Nephron (organoid): ENCODE measurements at regions not wholly inside any gene's neighbourhood (a gene's known extent, or its start where the extent isn't known, plus 50 kb on each side); places are given as distances from the start of the nearest gene placed in this dataset.

Source experiments
- H3K27ac Mint-ChIP-seq, 3 experiments: 2 replicates each; pipeline ENCODE4 v1.8.0; 2020; ENCODE audit warnings: mixed read lengths in 3 of 3, mild to moderate bottlenecking in 2 of 3, moderate library complexity in 1 of 3
- H3K27me3 Mint-ChIP-seq: 2 replicates; pipeline ENCODE4 v1.8.0; 2021; ENCODE audit warnings: low read depth, mild to moderate bottlenecking, moderate library complexity, mixed read lengths
- H3K36me3 Mint-ChIP-seq: 2 replicates; pipeline ENCODE4 v1.8.0; 2020; ENCODE audit warnings: low read depth, mixed read lengths
- H3K4me1 Mint-ChIP-seq: 2 replicates; pipeline ENCODE4 v1.8.0; 2020; ENCODE audit warnings: mixed read lengths
- H3K4me3 Mint-ChIP-seq, 3 experiments: 2 replicates each; pipeline ENCODE4 v1.8.0; 2020; ENCODE audit warnings: mild to moderate bottlenecking in 3 of 3, mixed read lengths in 3 of 3, moderate library complexity in 2 of 3
- H3K9me3 Mint-ChIP-seq: 2 replicates; pipeline ENCODE4 v1.8.0; 2020; ENCODE audit warnings: mixed read lengths
- CTCF ChIP-seq, 3 experiments: fragments of 200-600 bp; sonication (generic); IDR thresholded peaks; one replicate each; pipeline ENCODE4 v1.5.0; 2021; ENCODE audit warnings: antibody characterized with exemption in 3 of 3; ENCODE audit not compliant: unreplicated experiment in 3 of 3

GRCh38 chr3:72174040-72174439 is 389.1 kb upstream of the PROK2 start:
- Mint-ChIP-seq H3K4me1 (peaks cover 58% of the 10 kb centered on the region), H3K27ac (peak overlapping the region; percentile 25 to 89 (median 76)), H3K36me3 (no peaks in the 10 kb centered on the region), H3K9me3 (no peaks in the 10 kb centered on the region), H3K27me3 (peaks cover 5% of the 10 kb centered on the region), H3K4me3 (no peak overlapping the region)
- TF ChIP-seq CTCF (IDR thresholded peaks at IDR 0.05; ENCODE audit: unreplicated experiment in 3 of 3): no peak

GRCh38 chr3:72171946-72172345 is 387.0 kb upstream of the PROK2 start:
- no peak overlapping the region for H3K4me3 Mint-ChIP-seq
- peaks cover 49% of the 10 kb centered on the region for H3K4me1 Mint-ChIP-seq
- no peak for TF ChIP-seq CTCF (IDR thresholded peaks at IDR 0.05; ENCODE audit: unreplicated experiment in 3 of 3)

DNA sequence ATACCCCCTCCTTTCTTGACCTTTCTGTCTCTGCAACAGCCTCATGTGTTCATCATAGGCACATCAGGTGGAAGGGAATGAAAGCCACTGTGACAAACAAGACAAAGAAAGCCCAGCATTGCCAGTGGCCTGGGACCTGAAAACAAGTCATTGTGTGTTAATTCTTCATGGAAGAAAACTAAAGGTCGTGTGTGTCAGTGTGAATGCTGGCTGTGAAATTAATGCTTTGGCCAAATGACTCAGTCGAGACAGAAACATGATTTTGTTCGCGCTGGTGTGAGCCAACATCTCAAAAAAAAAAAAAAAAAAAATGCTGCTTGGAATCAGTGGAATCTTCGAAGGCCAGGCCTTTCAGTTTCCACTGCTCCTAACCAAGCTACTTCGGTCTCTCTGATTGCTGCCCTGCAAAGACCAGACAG is 386.5 kb upstream of the PROK2 start:
- TF ChIP-seq CTCF (IDR thresholded peaks at IDR 0.05; ENCODE audit: unreplicated experiment in 3 of 3): no peak
- H3K36me3 Mint-ChIP-seq: no peaks in the 10 kb centered on the region
- H3K9me3 Mint-ChIP-seq: no peaks in the 10 kb centered on the region
- H3K4me1 Mint-ChIP-seq: peaks cover 44% of the 10 kb centered on the region
- no peak overlapping the region for H3K4me3 Mint-ChIP-seq
- peak overlapping the region in 1 of 3 experiments; percentile 44 for H3K27ac Mint-ChIP-seq
- peaks cover 7% of the 10 kb centered on the region for H3K27me3 Mint-ChIP-seq

More at GRCh38 chr3:72171946-72172345, 387.0 kb upstream of the PROK2 start:
- Mint-ChIP-seq H3K9me3 (no peaks in the 10 kb centered on the region), H3K36me3 (no peaks in the 10 kb centered on the region), H3K27ac (peak overlapping the region in 2 of 3 experiments; percentile 44 to 68), H3K27me3 (peaks cover 7% of the 10 kb centered on the region)

GRCh38 chr3:72169561-72170472 is 384.9 kb upstream of the PROK2 start:
- no peaks in the 10 kb centered on the region for H3K36me3 Mint-ChIP-seq
- peaks cover 4% of the 10 kb centered on the region for H3K9me3 Mint-ChIP-seq
- TF ChIP-seq CTCF (IDR thresholded peaks at IDR 0.05; ENCODE audit: unreplicated experiment in 3 of 3): no peak
- no peak overlapping the region for H3K27ac Mint-ChIP-seq
- peaks cover 11% of the 10 kb centered on the region for H3K27me3 Mint-ChIP-seq
- H3K4me1 Mint-ChIP-seq: peaks cover 28% of the 10 kb centered on the region
- no peak overlapping the region for H3K4me3 Mint-ChIP-seq

- Mint-ChIP-seq H3K4me3 (no peak overlapping the region), H3K27me3 (peaks cover 11% of the 10 kb centered on the region), H3K9me3 (peaks cover 7% of the 10 kb centered on the region), H3K36me3 (no peaks in the 10 kb centered on the region), H3K4me1 (peaks cover 21% of the 10 kb centered on the region), H3K27ac (no peak overlapping the region)
- no peak for TF ChIP-seq CTCF (IDR thresholded peaks at IDR 0.05; ENCODE audit: unreplicated experiment in 3 of 3)
These were observed 384.2 kb upstream of the PROK2 start for GRCh38 chr3:72169120-72169519.

- no peaks in the 10 kb centered on the region for H3K36me3 Mint-ChIP-seq
- no peak for TF ChIP-seq CTCF (IDR thresholded peaks at IDR 0.05; ENCODE audit: unreplicated experiment in 3 of 3)
- H3K4me3 Mint-ChIP-seq: no peak overlapping the region
- H3K9me3 Mint-ChIP-seq: peaks cover 7% of the 10 kb centered on the region
- peaks cover 13% of the 10 kb centered on the region for H3K4me1 Mint-ChIP-seq
- no peak overlapping the region for H3K27ac Mint-ChIP-seq
- H3K27me3 Mint-ChIP-seq: peaks cover 31% of the 10 kb centered on the region
These were observed 380.9 kb upstream of the PROK2 start for GRCh38 chr3:72165808-72166207.
